ENCODE measurements at regions not wholly inside any gene's neighbourhood (a gene's known extent, or its start where the extent isn't known, plus 50 kb on each side); places are given as distances from the start of the nearest gene placed in this dataset.

DNA sequence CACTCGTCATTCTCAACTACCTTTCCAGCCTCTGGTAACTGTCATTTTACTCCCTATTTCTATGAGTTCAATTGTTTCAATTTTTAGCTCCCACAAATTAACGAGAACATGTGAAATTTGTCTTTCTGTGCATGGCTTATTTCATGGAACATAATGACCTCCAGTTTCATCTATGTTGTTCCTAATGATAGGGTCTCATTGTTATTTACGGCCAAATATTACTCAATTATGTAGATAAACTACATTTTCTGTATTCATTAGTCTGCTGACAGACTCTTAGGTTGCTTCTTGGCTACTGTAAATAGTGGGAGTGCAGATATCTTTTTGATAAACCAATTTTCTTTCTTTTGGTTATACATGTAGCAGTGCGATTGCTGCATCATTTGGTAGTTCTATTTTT is 374.9 kb upstream of the ROBO1 start:
- no peak for TF ChIP-seq CTCF (IDR thresholded peaks at IDR 0.05; ENCODE audit: low read depth, low read length)
- Histone ChIP-seq H3K27ac (no peak overlapping the region), H3K27me3 (ENCODE audit: insufficient read depth, low read depth, severe bottlenecking) (no peaks in the 10 kb centered on the region), H3K36me3 (no peaks in the 10 kb centered on the region), H3K4me3 (ENCODE audit: low read depth, low read length) (no peak overlapping the region), H3K9me3 (ENCODE audit: severe bottlenecking) (no peaks in the 10 kb centered on the region)
- DNase-seq = no peak

DNA sequence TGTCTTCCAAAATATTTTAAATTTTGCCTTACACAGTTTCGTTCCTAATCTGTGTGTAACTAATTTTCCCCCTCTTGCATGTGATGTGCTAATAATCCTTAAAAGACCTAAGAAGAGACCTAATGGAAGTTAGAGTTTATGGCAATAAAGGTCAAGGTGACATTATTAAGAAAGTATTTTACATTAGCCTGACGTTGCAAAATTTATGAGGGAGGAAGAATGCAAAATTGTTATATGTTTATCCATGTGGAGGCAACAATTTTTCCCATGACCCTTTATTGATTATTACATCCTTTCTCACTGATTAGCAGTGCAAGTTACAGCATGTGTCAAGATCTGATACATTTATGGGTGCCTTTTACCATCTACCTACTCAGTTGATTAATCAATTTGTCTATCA is 373.8 kb upstream of the ROBO1 start:
- no peaks in the 10 kb centered on the region for H3K9me3 ChIP-seq (ENCODE audit: severe bottlenecking)
- H3K36me3 ChIP-seq = no peaks in the 10 kb centered on the region
- no peak overlapping the region for H3K4me3 ChIP-seq (ENCODE audit: low read depth, low read length)
- H3K27ac ChIP-seq = no peak overlapping the region
- no peak for DNase-seq
- TF ChIP-seq CTCF (IDR thresholded peaks at IDR 0.05; ENCODE audit: low read depth, low read length) = no peak
- no peaks in the 10 kb centered on the region for H3K27me3 ChIP-seq (ENCODE audit: insufficient read depth, low read depth, severe bottlenecking)

DNA sequence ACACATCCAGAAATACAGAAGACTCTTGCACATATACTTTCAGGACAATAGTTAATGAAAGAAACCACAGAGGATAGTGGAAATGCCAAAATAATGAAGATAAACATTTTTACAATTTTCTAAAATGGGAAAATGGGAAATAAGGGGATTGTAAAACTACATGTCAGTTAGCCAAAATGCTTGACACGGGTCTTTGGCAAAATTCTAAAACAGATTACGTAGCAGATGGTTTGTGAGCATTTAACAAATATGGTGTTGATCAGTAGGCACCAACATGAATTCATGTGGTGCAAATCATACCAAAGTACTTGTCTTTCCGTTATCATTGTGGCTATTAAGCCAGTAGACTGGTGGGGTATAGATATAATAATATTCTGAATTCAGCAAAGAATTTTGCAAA is 348.5 kb upstream of the ROBO1 start:
- no peaks in the 10 kb centered on the region for H3K36me3 ChIP-seq

DNA sequence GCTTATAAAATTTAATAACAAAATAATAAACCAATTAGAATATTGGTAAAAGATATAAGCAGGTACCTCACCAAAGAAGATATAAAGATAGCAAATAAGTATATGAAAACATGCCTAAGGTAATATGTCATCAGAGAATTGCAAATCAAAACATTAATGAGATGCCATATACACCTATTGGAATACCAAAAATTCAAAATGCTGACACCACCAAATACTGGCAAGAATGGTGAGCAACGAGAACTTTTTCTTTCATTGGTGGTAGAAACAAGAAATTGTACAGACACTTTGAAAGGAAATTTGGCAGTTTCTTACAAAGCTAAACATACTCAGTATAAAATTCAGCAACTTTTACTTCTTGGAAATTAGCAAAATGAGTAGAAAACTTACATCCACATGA is 346.9 kb upstream of the ROBO1 start:
- DNase-seq = no peak
- Histone ChIP-seq H3K9me3 (ENCODE audit: severe bottlenecking) (no peaks in the 10 kb centered on the region), H3K4me3 (ENCODE audit: low read depth, low read length) (no peak overlapping the region), H3K27me3 (ENCODE audit: insufficient read depth, low read depth, severe bottlenecking) (no peaks in the 10 kb centered on the region), H3K27ac (no peak overlapping the region), H3K36me3 (no peaks in the 10 kb centered on the region)
- no peak for TF ChIP-seq CTCF (IDR thresholded peaks at IDR 0.05; ENCODE audit: low read depth, low read length)

More for the DNA sequence above, 348.5 kb upstream of the ROBO1 start:
- Histone ChIP-seq H3K27me3 (ENCODE audit: insufficient read depth, low read depth, severe bottlenecking) (no peaks in the 10 kb centered on the region), H3K9me3 (ENCODE audit: severe bottlenecking) (no peaks in the 10 kb centered on the region), H3K4me3 (ENCODE audit: low read depth, low read length) (no peak overlapping the region), H3K27ac (no peak overlapping the region)
- no peak for DNase-seq
- no peak for TF ChIP-seq CTCF (IDR thresholded peaks at IDR 0.05; ENCODE audit: low read depth, low read length)

GRCh38 chr3:80113331-80113730 is 345.5 kb upstream of the ROBO1 start:
- Histone ChIP-seq H3K36me3 (no peaks in the 10 kb centered on the region), H3K27me3 (ENCODE audit: insufficient read depth, low read depth, severe bottlenecking) (no peaks in the 10 kb centered on the region), H3K4me3 (ENCODE audit: low read depth, low read length) (no peak overlapping the region), H3K27ac (no peak overlapping the region), H3K9me3 (ENCODE audit: severe bottlenecking) (no peaks in the 10 kb centered on the region)
- TF ChIP-seq CTCF (IDR thresholded peaks at IDR 0.05; ENCODE audit: low read depth, low read length) = no peak
- DNase-seq = no peak

GRCh38 chr3:80099559-80100066 is 331.8 kb upstream of the ROBO1 start:
- Histone ChIP-seq H3K27me3 (ENCODE audit: insufficient read depth, low read depth, severe bottlenecking) (no peaks in the 10 kb centered on the region), H3K36me3 (no peaks in the 10 kb centered on the region), H3K27ac (no peak overlapping the region), H3K4me3 (ENCODE audit: low read depth, low read length) (no peak overlapping the region), H3K9me3 (ENCODE audit: severe bottlenecking) (no peaks in the 10 kb centered on the region)
- no peak for DNase-seq
- no peak for TF ChIP-seq CTCF (IDR thresholded peaks at IDR 0.05; ENCODE audit: low read depth, low read length)
